ENCODE measurements at regions not wholly inside any gene's neighbourhood (a gene's known extent, or its start where the extent isn't known, plus 50 kb on each side); places are given as distances from the start of the nearest gene placed in this dataset.

- no peak overlapping the region for H3K9ac ChIP-seq (ENCODE audit: low read length)
- H3K4me2 ChIP-seq (ENCODE audit: low read depth, low read length, poor library complexity, severe bottlenecking), result no peak overlapping the region
- no peak overlapping the region for H2AFZ ChIP-seq (ENCODE audit: low read depth, low read length, severe bottlenecking)
- TF ChIP-seq EZH2phosphoT487 (conservative IDR thresholded peaks at IDR 0.05; ENCODE audit: low read length) (no peak), CTCF (IDR thresholded peaks at IDR 0.05; ENCODE audit: insufficient read depth, low read length, poor library complexity, severe bottlenecking) (no peak)
- H3K9me3 ChIP-seq (ENCODE audit: insufficient read depth, low read length), result no peaks in the 10 kb centered on the region; the same call in 1 of the 2 replicates
- H3F3A ChIP-seq (ENCODE audit: insufficient read depth), result no peaks in the 10 kb centered on the region
- H3K27me3 ChIP-seq (ENCODE audit: low read length), result no peaks in the 10 kb centered on the region
- H3K9me2 ChIP-seq (replicated peaks; ENCODE audit: insufficient read depth, low read length), result no peaks in the 10 kb centered on the region
- no peaks in the 10 kb centered on the region for H4K20me1 ChIP-seq (ENCODE audit: low read depth, low read length)
- H3K27ac ChIP-seq (ENCODE audit: low read depth, low read length), result no peak overlapping the region
- no peaks in the 10 kb centered on the region for H3K36me3 ChIP-seq (ENCODE audit: low read length)
- no peak overlapping the region for H3K4me3 ChIP-seq (ENCODE audit: insufficient read depth, low read length, poor library complexity, severe bottlenecking)
- H3K79me2 ChIP-seq (ENCODE audit: insufficient read depth, low read length), result no peaks in the 10 kb centered on the region
These were observed 68.0 kb downstream of the SOX9 start for GRCh38 chr17:72188801-72189200.

- no peaks in the 10 kb centered on the region for H3K27me3 ChIP-seq (ENCODE audit: low read length)
- no peak overlapping the region for H3K9ac ChIP-seq (ENCODE audit: low read length)
- no peak overlapping the region for H2AFZ ChIP-seq (ENCODE audit: low read depth, low read length, severe bottlenecking)
- TF ChIP-seq EZH2phosphoT487 (conservative IDR thresholded peaks at IDR 0.05; ENCODE audit: low read length) (no peak), CTCF (IDR thresholded peaks at IDR 0.05; ENCODE audit: insufficient read depth, low read length, poor library complexity, severe bottlenecking) (no peak)
- H4K20me1 ChIP-seq (ENCODE audit: low read depth, low read length), result no peaks in the 10 kb centered on the region
- no peaks in the 10 kb centered on the region for H3F3A ChIP-seq (ENCODE audit: insufficient read depth)
- H3K27ac ChIP-seq (ENCODE audit: low read depth, low read length), result no peak overlapping the region
- H3K36me3 ChIP-seq (ENCODE audit: low read length), result no peaks in the 10 kb centered on the region
- H3K79me2 ChIP-seq (ENCODE audit: insufficient read depth, low read length), result no peaks in the 10 kb centered on the region
- no peaks in the 10 kb centered on the region for H3K9me2 ChIP-seq (replicated peaks; ENCODE audit: insufficient read depth, low read length)
- no peaks in the 10 kb centered on the region; the same call in 1 of the 2 replicates for H3K9me3 ChIP-seq (ENCODE audit: insufficient read depth, low read length)
- no peak overlapping the region for H3K4me2 ChIP-seq (ENCODE audit: low read depth, low read length, poor library complexity, severe bottlenecking)
- no peak overlapping the region for H3K4me3 ChIP-seq (ENCODE audit: insufficient read depth, low read length, poor library complexity, severe bottlenecking)
These were observed 69.2 kb downstream of the SOX9 start for GRCh38 chr17:72189768-72190593.

- TF ChIP-seq EZH2phosphoT487 (conservative IDR thresholded peaks at IDR 0.05; ENCODE audit: low read length), result no peak
- no peak for TF ChIP-seq CTCF (IDR thresholded peaks at IDR 0.05; ENCODE audit: insufficient read depth, low read length, poor library complexity, severe bottlenecking)
- Histone ChIP-seq H3K79me2 (ENCODE audit: insufficient read depth, low read length) (no peaks in the 10 kb centered on the region), H3K9me3 (ENCODE audit: insufficient read depth, low read length) (no peaks in the 10 kb centered on the region; the same call in 1 of the 2 replicates), H3K9me2 (replicated peaks; ENCODE audit: insufficient read depth, low read length) (no peaks in the 10 kb centered on the region), H3K4me2 (ENCODE audit: low read depth, low read length, poor library complexity, severe bottlenecking) (no peak overlapping the region), H2AFZ (ENCODE audit: low read depth, low read length, severe bottlenecking) (no peak overlapping the region), H3K36me3 (ENCODE audit: low read length) (no peaks in the 10 kb centered on the region), H3K27me3 (ENCODE audit: low read length) (no peaks in the 10 kb centered on the region), H3F3A (ENCODE audit: insufficient read depth) (no peaks in the 10 kb centered on the region), H4K20me1 (ENCODE audit: low read depth, low read length) (no peaks in the 10 kb centered on the region), H3K27ac (ENCODE audit: low read depth, low read length) (no peak overlapping the region), H3K4me3 (ENCODE audit: insufficient read depth, low read length, poor library complexity, severe bottlenecking) (no peak overlapping the region), H3K9ac (ENCODE audit: low read length) (no peak overlapping the region)
These were observed 70.5 kb downstream of the SOX9 start for GRCh38 chr17:72191356-72191755.
